HG03095 (cell line): ENCODE measurements at regions not wholly inside any gene's neighbourhood (a gene's known extent, or its start where the extent isn't known, plus 50 kb on each side); places are given as distances from the start of the nearest gene placed in this dataset.
"Not testable (repeated sequence)": the region's sequence is repeated elsewhere in the genome, so short reads cannot be mapped to it uniquely, and the experiment has no call there.

Source experiments
- ATAC-seq: cut with Tn5 transposase; IDR thresholded peaks from one replicate; pipeline ENCODE4 v1.9.1; 2021; ENCODE audit warnings: moderate library complexity; ENCODE audit not compliant: unreplicated experiment

DNA sequence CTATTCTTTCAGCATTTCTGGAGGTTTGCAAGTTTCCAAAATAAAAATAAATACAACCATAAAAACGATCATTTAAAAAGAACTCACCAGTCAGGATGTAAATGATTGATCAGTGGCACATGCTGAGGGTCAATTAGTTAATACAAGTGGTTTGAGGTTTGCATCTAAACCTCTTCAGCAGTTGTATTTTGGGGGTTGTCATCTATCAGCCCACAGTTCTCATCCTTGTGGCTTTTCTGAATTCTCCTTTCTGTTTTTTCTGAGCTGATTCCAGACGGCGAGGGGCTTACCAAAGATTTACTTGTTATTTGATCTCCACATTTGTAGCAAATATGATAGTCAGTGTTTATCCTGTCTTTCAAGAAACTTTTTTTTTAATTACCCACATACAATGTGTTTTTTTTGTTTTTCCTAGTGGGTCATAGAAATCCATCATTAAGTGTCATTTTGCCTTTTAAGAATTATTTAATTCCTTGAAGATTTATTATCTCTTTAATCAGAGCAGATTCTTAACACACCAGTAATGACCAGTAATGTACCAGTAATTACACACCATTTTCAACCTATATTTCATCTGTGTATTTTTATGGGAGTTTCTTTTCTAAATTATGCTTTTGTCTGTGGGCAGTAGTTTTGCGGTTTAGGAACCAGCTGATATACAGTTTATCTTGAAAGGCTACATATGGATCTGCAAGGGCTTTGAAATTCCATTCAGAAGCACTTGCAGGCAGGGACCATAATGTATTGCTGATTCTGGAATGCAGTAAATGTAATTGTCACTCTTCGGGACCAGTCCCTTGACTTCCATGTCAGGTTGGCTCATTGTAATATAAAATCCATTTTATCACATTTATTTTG is 56.3 kb upstream of the DAAM1 start:
- no peak for ATAC-seq

DNA sequence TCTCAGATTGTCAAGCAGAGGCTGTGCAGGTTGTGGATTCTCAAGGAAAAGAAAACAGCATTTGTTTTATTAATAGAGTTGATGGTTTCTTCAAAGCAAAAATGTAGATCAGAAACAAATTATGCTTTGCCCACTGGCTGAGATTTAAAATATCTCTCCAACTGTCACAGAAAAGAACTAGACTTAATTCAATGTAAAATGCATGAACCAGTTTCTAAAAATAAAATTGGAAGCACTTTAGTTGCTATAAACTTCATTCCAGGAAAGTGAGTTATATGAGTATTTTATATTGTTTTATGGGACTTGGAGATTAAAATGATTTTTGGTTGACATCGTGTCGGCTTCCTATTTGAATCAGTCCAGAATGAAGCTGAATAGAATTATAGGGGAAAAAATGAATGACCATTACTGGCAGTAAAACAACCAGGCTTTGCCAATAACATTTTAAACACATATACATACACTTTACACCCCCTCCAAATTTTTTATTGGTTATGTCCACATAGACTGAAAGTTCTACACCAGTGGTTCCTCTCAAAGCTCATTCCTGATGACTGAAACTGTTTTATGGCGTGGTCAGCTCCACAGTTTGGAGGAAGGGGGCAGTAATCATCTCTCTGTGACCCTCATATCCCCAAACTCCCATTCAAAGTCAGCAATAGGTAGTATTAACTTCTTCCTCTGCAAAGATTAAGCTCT is 55.5 kb upstream of the DAAM1 start:
- no peak for ATAC-seq

DNA sequence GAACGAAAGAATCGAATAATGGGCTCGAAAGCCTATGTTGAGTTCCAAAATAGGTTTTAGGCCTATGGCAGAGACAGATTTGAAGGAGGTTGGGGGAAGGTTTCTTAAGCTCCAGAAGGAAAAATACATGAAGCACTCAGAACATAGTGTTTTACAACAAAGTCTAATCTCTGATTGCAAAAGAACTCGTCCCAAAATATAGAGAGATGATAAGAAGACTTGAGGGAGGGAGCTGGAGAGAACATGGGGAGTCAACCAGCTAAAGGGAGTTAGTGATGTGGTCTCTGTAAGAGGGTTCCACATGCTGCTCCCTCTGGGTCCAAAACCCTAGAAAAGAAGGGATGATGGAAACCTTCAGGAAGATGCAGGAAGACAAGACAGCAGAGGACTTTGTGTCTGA is 54.8 kb upstream of the DAAM1 start:
- no peak for ATAC-seq

DNA sequence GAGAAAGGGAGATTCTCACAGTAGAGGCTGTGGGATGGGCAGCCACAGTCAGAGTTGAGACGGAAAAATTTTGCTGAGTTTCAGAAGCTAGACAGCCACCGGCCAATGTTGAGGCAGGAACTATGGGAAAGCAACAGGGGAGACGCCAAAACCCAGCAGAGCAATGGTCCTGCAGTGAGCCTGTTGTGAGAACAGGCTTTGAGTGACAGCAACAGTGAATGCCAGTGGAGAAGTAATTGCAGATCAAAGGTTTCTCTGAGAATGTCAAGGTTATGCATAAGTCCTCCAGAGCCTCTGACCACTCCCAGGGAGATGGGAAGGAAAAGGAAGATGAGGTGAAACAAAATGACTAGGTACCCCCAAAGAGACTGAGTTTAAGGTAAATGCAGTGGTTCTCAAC is 54.2 kb upstream of the DAAM1 start:
- no peak for ATAC-seq

DNA sequence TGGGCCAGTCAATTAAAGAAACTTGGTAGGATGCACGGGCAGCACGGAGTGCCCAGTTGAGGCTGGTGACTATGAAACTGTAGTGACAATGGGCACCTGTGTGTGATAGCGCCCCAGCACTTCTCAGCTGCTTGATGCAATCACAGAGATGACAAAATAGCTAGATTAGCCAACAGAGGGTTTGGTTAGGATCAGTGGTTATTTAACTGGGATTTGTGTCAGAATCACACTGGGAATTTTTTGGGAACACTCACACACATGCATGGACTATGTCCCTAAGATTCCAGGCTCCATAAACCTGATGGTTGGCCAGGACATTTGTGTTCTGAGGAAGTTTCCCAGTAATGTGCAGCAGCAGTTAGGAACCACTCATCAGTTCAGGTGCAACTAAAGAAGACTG is 51.2 kb upstream of the DAAM1 start:
- no peak for ATAC-seq

DNA sequence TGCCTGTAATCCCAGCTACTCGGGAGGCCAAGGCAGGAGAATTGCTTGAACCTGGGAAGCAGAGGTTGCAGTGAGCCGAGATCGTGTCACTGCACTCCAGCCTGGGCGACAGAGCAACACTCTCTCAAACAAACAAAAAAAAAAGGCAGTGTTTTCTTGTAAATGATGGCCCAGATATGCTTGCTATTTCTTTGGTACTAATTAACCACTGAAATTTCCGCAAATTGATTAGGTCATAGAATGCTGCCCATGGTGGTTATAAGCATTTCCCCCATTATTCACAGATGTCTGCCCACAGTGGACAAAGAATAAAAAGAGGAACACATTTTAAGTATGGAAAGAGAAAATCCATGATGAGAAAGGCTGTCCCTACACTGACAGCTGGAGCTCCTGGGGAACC is 49.9 kb upstream of the DAAM1 start:
- ATAC-seq = not testable (repeated sequence)
